ENCODE measurements at regions not wholly inside any gene's neighbourhood (a gene's known extent, or its start where the extent isn't known, plus 50 kb on each side); places are given as distances from the start of the nearest gene placed in this dataset.
A peak's percentile ranks its signal among the peaks of the same experiment; 100 is the strongest.

- no peaks in the 10 kb centered on the region for H3K79me2 ChIP-seq (replicated peaks; ENCODE audit: insufficient read depth)
- DNase-seq (ENCODE audit: low spot score) (peak; percentile 45), ATAC-seq (peak; percentile 41; the same call in 2 of the 3 replicates)
- H3K36me3 ChIP-seq (ENCODE audit: insufficient read depth) = no peaks in the 10 kb centered on the region
- H4K20me1 ChIP-seq (replicated peaks; ENCODE audit: insufficient read depth) = no peaks in the 10 kb centered on the region
- peak overlapping the region; percentile 88 for H3K27ac Mint-ChIP-seq
- H3F3A ChIP-seq (replicated peaks; ENCODE audit: low read depth) = no peaks in the 10 kb centered on the region
- H3K4me3 Mint-ChIP-seq = no peak overlapping the region
- H2AFZ ChIP-seq = peak overlapping the region; percentile 3; the same call in 1 of the 2 replicates
- H3K4me2 ChIP-seq = no peak overlapping the region
- peak overlapping the region; percentile 47; the same call in 1 of the 2 replicates for H3K27ac ChIP-seq (ENCODE audit: low read depth)
- H3K27me3 Mint-ChIP-seq (ENCODE audit: insufficient read depth, low read depth, poor library complexity) = no peaks in the 10 kb centered on the region
- no peaks in the 10 kb centered on the region for H3K9me3 Mint-ChIP-seq
- no peak overlapping the region for H3K4me3 ChIP-seq
- H3K4me1 ChIP-seq (ENCODE audit: insufficient read depth) = peaks cover 7% of the 10 kb centered on the region
- H3K9me2 ChIP-seq (ENCODE audit: insufficient read depth) = 0 out of 2 replicates have a peak, but pooled peaks cover 8% of the 10 kb centered on the region
- no peak for TF ChIP-seq ZNF114 (CRISPR knock-in tag; IDR thresholded peaks at IDR 0.05)
- TF ChIP-seq ZNF462 (CRISPR knock-in tag; IDR thresholded peaks at IDR 0.05) = peak; percentile 79
- no peak for TF ChIP-seq CREB1 (CRISPR knock-in tag; IDR thresholded peaks at IDR 0.05; ENCODE audit: low read depth)
- peaks cover 8% of the 10 kb centered on the region for H3K4me1 Mint-ChIP-seq
- no peaks in the 10 kb centered on the region for H3K36me3 Mint-ChIP-seq (ENCODE audit: low read depth)
- H3K27me3 ChIP-seq (ENCODE audit: insufficient read depth) = no peaks in the 10 kb centered on the region
Measured at GRCh38 chr9:12933957-12934356, 159.1 kb downstream of the LURAP1L start.

GRCh38 chr9:12934545-12935272 lies 159.9 kb downstream of the LURAP1L start:
- no peak overlapping the region for H3K4me3 Mint-ChIP-seq
- Histone ChIP-seq H3K27me3 (ENCODE audit: insufficient read depth) (no peaks in the 10 kb centered on the region), H3K4me1 (ENCODE audit: insufficient read depth) (peaks cover 7% of the 10 kb centered on the region), H3K36me3 (ENCODE audit: insufficient read depth) (no peaks in the 10 kb centered on the region), H4K20me1 (replicated peaks; ENCODE audit: insufficient read depth) (no peaks in the 10 kb centered on the region), H3K9me2 (ENCODE audit: insufficient read depth) (0 out of 2 replicates have a peak, but pooled peaks cover 8% of the 10 kb centered on the region), H3F3A (replicated peaks; ENCODE audit: low read depth) (no peaks in the 10 kb centered on the region), H3K4me3 (no peak overlapping the region), H2AFZ (no peak overlapping the region), H3K79me2 (replicated peaks; ENCODE audit: insufficient read depth) (no peaks in the 10 kb centered on the region), H3K27ac (ENCODE audit: low read depth) (peak overlapping the region; percentile 47; the same call in 1 of the 2 replicates), H3K4me2 (no peak overlapping the region)
- H3K27ac Mint-ChIP-seq = no peak overlapping the region
- no peaks in the 10 kb centered on the region for H3K27me3 Mint-ChIP-seq (ENCODE audit: insufficient read depth, low read depth, poor library complexity)
- no peaks in the 10 kb centered on the region for H3K36me3 Mint-ChIP-seq (ENCODE audit: low read depth)
- DNase-seq (ENCODE audit: low spot score) = no peak
- no peak; the same call in 2 of the 3 replicates for ATAC-seq
- no peaks in the 10 kb centered on the region for H3K9me3 Mint-ChIP-seq
- H3K4me1 Mint-ChIP-seq = peaks cover 8% of the 10 kb centered on the region
- TF ChIP-seq STAT1 (IDR thresholded peaks at IDR 0.05; ENCODE audit: unreplicated experiment) (no peak), JUNB (IDR thresholded peaks at IDR 0.05; ENCODE audit: unreplicated experiment) (no peak), NANOG (IDR thresholded peaks at IDR 0.05; ENCODE audit: borderline replicate concordance) (no peak), ETS1 (IDR thresholded peaks at IDR 0.05) (no peak), ZNF114 (CRISPR knock-in tag; IDR thresholded peaks at IDR 0.05) (no peak), POLR2AphosphoS5 (IDR thresholded peaks at IDR 0.05; ENCODE audit: low read depth) (no peak), CREB1 (CRISPR knock-in tag; IDR thresholded peaks at IDR 0.05; ENCODE audit: low read depth) (no peak)

Data from GM23338 (cell line).